HCT116 (cell line): ENCODE measurements at regions not wholly inside any gene's neighbourhood (a gene's known extent, or its start where the extent isn't known, plus 50 kb on each side); places are given as distances from the start of the nearest gene placed in this dataset.

Experiments used
- ATAC-seq: fragments of 200-7000 bp; cut with Tn5 transposase; 2 replicates; pipeline ENCODE4 v1.9.1; 2020; ENCODE audit warnings: mild to moderate bottlenecking, moderate library complexity
- BruUV-seq: library from RNA; stranded (reverse); fragments of 400-500 nt; replicated peaks from 2 replicates; lab custom pipeline; 2021; lab: Mats Ljungman, UMichigan
- CTCF ChIA-PET: fragments of 300-600 bp; sonication (Branson Sonifier 250); formaldehyde crosslinking; loops from one replicate; lab custom pipeline; 2021; ENCODE audit warnings: antibody characterized with exemption; lab: Charles Lee
- POLR2A ChIA-PET: fragments of 300-600, 350-600 bp; sonication (Branson Sonifier 250); formaldehyde crosslinking; loops from one replicate; lab custom pipeline; 2021; ENCODE audit warnings: antibody characterized with exemption; lab: Charles Lee
- RAD21 ChIA-PET, 2 experiments: fragments of 300-600 bp; sonication (Branson Sonifier 250); formaldehyde crosslinking; loops; one replicate each; lab custom pipeline; 2023; ENCODE audit warnings: low total read pairs in 2 of 2; ENCODE audit not compliant: uncharacterized antibody in 2 of 2, unreplicated experiment in 2 of 2, low non-redundant PET in 1 of 2; lab: Charles Lee
- DNase-seq: peaks from one replicate; pipeline ENCODE4 v3.0.0-alpha.2; 2010; ENCODE audit warnings: low read depth, low spot score
- H2AFZ ChIP-seq: fragments of 200-600 bp; shearing (Covaris generic), sonication (generic); 2 replicates; pipeline ENCODE4 v1.6.1; 2017; ENCODE audit warnings: low read depth, mixed run types, mixed read lengths, antibody characterized with exemption, low read length; ENCODE audit not compliant: poor library complexity, severe bottlenecking
- H3K27ac ChIP-seq: 2 replicates; pipeline ENCODE4 v1.5.1; 2012; ENCODE audit warnings: low read depth, low read length
- H3K27me3 ChIP-seq: fragments of 200-600 bp; sonication (generic); 2 replicates; pipeline ENCODE4 v1.6.1; 2016; ENCODE audit warnings: mixed run types, low read length, mixed read lengths; ENCODE audit not compliant: insufficient read depth
- H3K36me3 ChIP-seq, 2 experiments: fragments of 200-500 bp in 1 of 2; fragments of 200-600 bp in 1 of 2; sonication (Bioruptor generic) in 1 of 2; sonication (generic) in 1 of 2; 2 replicates each; pipeline versions ENCODE4 v1.5.1 to v1.6.1; 2014 to 2016; ENCODE audit warnings: low read length in 2 of 2, inconsistent platforms in 1 of 2, mixed read lengths in 1 of 2, mixed run types in 1 of 2; ENCODE audit not compliant: insufficient read depth in 2 of 2, control insufficient read depth in 1 of 2
- H3K4me1 ChIP-seq, 2 experiments: fragments of 200-600 bp in 1 of 2; sonication (generic) in 1 of 2; 2 replicates each; pipeline versions ENCODE4 v1.5.1 to v1.6.1; 2012 to 2017; ENCODE audit warnings: low read length in 2 of 2, inconsistent platforms in 1 of 2, mild to moderate bottlenecking in 1 of 2, mixed read lengths in 1 of 2, mixed run types in 1 of 2, moderate library complexity in 1 of 2; ENCODE audit not compliant: insufficient read depth in 2 of 2, control insufficient read depth in 1 of 2
- H3K4me2 ChIP-seq: fragments of 200-600 bp; sonication (generic); 2 replicates; pipeline ENCODE4 v1.6.1; 2017; ENCODE audit warnings: mixed run types, low read length, mixed read lengths
- H3K4me3 ChIP-seq, 2 experiments: fragments of 200-600 bp in 1 of 2; sonication (generic) in 1 of 2; replicated peaks in 1 of 2; 2 replicates each; pipeline ENCODE4 v1.5.1; 2011 to 2016; ENCODE audit warnings: low read length in 2 of 2, control low read depth in 1 of 2, low read depth in 1 of 2, mild to moderate bottlenecking in 1 of 2, mixed read lengths in 1 of 2, mixed run types in 1 of 2
- H3K79me2 ChIP-seq: fragments of 200-600 bp; sonication (generic); 2 replicates; pipeline ENCODE4 v1.6.1; 2017; ENCODE audit warnings: mild to moderate bottlenecking, mixed run types, low read length, moderate library complexity, mixed read lengths; ENCODE audit not compliant: insufficient read depth
- H3K9ac ChIP-seq: fragments of 200-600 bp; sonication (generic); 2 replicates; pipeline ENCODE4 v1.6.1; 2016; ENCODE audit warnings: low read length, mixed read lengths
- H3K9me2 ChIP-seq: fragments of 200-600 bp; sonication (generic), shearing (Covaris generic); 2 replicates; pipeline ENCODE4 v1.6.1; 2017; ENCODE audit warnings: mixed run types, mild to moderate bottlenecking, moderate library complexity; ENCODE audit not compliant: insufficient read depth
- H3K9me3 ChIP-seq, 2 experiments: fragments of 200-500 bp in 1 of 2; fragments of 200-600 bp in 1 of 2; sonication (Bioruptor generic) in 1 of 2; sonication (generic) in 1 of 2; 2 replicates each; pipeline ENCODE4 v1.6.1; 2014 to 2017; ENCODE audit warnings: low read length in 2 of 2, mixed read lengths in 2 of 2, inconsistent platforms in 1 of 2, low read depth in 1 of 2, mild to moderate bottlenecking in 1 of 2, mixed run types in 1 of 2, moderate library complexity in 1 of 2; ENCODE audit not compliant: control insufficient read depth in 1 of 2, insufficient read depth in 1 of 2
- H4K20me1 ChIP-seq: fragments of 200-600 bp; sonication (generic), shearing (Covaris generic); 2 replicates; pipeline ENCODE4 v1.6.1; 2017; ENCODE audit warnings: mixed run types, mild to moderate bottlenecking, moderate library complexity; ENCODE audit not compliant: insufficient read depth
- ATF3 ChIP-seq: IDR thresholded peaks from 2 replicates; pipeline ENCODE4 v1.6.1; 2012
- CBX3 ChIP-seq: IDR thresholded peaks from 2 replicates; pipeline ENCODE4 v1.6.1; 2012; ENCODE audit warnings: low read depth
- CEBPB ChIP-seq: IDR thresholded peaks from 2 replicates; pipeline ENCODE4 v1.6.1; 2012; ENCODE audit warnings: low read depth
- CTCF ChIP-seq, 3 experiments: fragments of 200-600 bp in 1 of 3; sonication (generic) in 1 of 3; IDR thresholded peaks in 2 of 3; conservative IDR thresholded peaks in 1 of 3; 2 replicates each; pipeline ENCODE4 v1.5.1; 2012 to 2017; ENCODE audit warnings: low read depth in 2 of 3, low read length in 2 of 3, antibody characterized with exemption in 1 of 3, borderline replicate concordance in 1 of 3, control low read depth in 1 of 3, mild to moderate bottlenecking in 1 of 3, mixed read lengths in 1 of 3, mixed run types in 1 of 3, moderate library complexity in 1 of 3; ENCODE audit not compliant: insufficient read depth in 1 of 3
- EGR1 ChIP-seq: IDR thresholded peaks from 2 replicates; pipeline ENCODE4 v1.6.1; 2012; ENCODE audit warnings: low read depth
- EZH2 ChIP-seq: fragments of 200-600 bp; sonication (generic); IDR thresholded peaks from 2 replicates; pipeline ENCODE4 v1.6.1; 2017; ENCODE audit warnings: antibody characterized with exemption, mixed run types
- EZH2phosphoT487 ChIP-seq: fragments of 200-600 bp; IDR thresholded peaks from 2 replicates; pipeline ENCODE4 v1.6.1; 2018; ENCODE audit warnings: antibody characterized with exemption, borderline replicate concordance
- FOSL1 ChIP-seq: IDR thresholded peaks from 2 replicates; pipeline ENCODE4 v1.6.1; 2012; ENCODE audit warnings: low read depth
- MAX ChIP-seq: IDR thresholded peaks from 2 replicates; pipeline ENCODE4 v1.6.1; 2012
- POLR2A ChIP-seq: IDR thresholded peaks from 2 replicates; pipeline ENCODE4 v1.7.0; 2011; ENCODE audit warnings: borderline replicate concordance; ENCODE audit not compliant: insufficient read depth, insufficient read length; ENCODE audit errors: extremely low read depth
- RAD21 ChIP-seq: IDR thresholded peaks from 2 replicates; pipeline ENCODE4 v1.6.1; 2012; ENCODE audit warnings: low read depth, mild to moderate bottlenecking
- REST ChIP-seq: IDR thresholded peaks from 2 replicates; pipeline ENCODE4 v1.6.1; 2012; ENCODE audit warnings: low read depth
- SIN3A ChIP-seq: IDR thresholded peaks from 2 replicates; pipeline ENCODE4 v1.6.1; 2012; ENCODE audit warnings: low read depth
- TCF7L2 ChIP-seq: IDR thresholded peaks from 2 replicates; pipeline ENCODE4 v1.7.0; 2011; ENCODE audit warnings: borderline replicate concordance, inconsistent platforms; ENCODE audit not compliant: insufficient read depth, insufficient read length; ENCODE audit errors: extremely low read depth
- YY1 ChIP-seq: IDR thresholded peaks from 2 replicates; pipeline ENCODE4 v1.6.1; 2011; ENCODE audit warnings: low read length, low read depth, moderate library complexity, mild to moderate bottlenecking; ENCODE audit not compliant: insufficient replicate concordance; ENCODE audit errors: extremely low read depth
- ZFX ChIP-seq: fragments of 450-650 bp; IDR thresholded peaks from 2 replicates; pipeline ENCODE4 v1.6.1; 2017
- ZNF274 ChIP-seq: fragments of 200-500 bp; sonication (Bioruptor generic); IDR thresholded peaks from 2 replicates; pipeline ENCODE4 v1.6.1; 2014; ENCODE audit warnings: mild to moderate bottlenecking, low read depth, low read length, inconsistent platforms
- intact Hi-C: fragments of 100-400 bp; cut with micrococcal nuclease; formaldehyde crosslinking; loops from 2 replicates; pipeline ENCODE4 v1.10.0; 2022

- H3K27ac ChIP-seq = no peak overlapping the region
- no peaks in the 10 kb centered on the region for H4K20me1 ChIP-seq
- no TSS peak for BruUV-seq
- DNase-seq = no peak
- H3K4me3 ChIP-seq = no peak overlapping the region
- no peaks in the 10 kb centered on the region for H3K9me2 ChIP-seq
- H3K79me2 ChIP-seq = no peaks in the 10 kb centered on the region
- no peaks in the 10 kb centered on the region for H3K9me3 ChIP-seq
- H3K27me3 ChIP-seq = peaks cover 4% of the 10 kb centered on the region; the same call in 1 of the 2 replicates
- no peak for TF ChIP-seq YY1
- no peak for TF ChIP-seq CBX3
- TF ChIP-seq EZH2 = no peak
- no peak for TF ChIP-seq SIN3A
- H3K4me1 ChIP-seq = no peaks in the 10 kb centered on the region
- ChIA-PET CTCF (no interaction called here), RAD21 (no interaction called here), POLR2A (no interaction called here)
- H3K36me3 ChIP-seq = no peaks in the 10 kb centered on the region
- H3K4me2 ChIP-seq = no peak overlapping the region
- no peak overlapping the region for H3K9ac ChIP-seq
- intact Hi-C loops = no loop called here
- no peak for ATAC-seq
- no peak overlapping the region for H2AFZ ChIP-seq
These were observed 300.5 kb downstream of the RMST start for GRCh38 chr12:97763113-97763512.

- H2AFZ ChIP-seq = no peak overlapping the region
- H3K27me3 ChIP-seq = no peaks in the 10 kb centered on the region
- H3K9me2 ChIP-seq = no peaks in the 10 kb centered on the region
- DNase-seq (no peak), ATAC-seq (no peak)
- no peak overlapping the region for H3K4me3 ChIP-seq
- no TSS peak for BruUV-seq
- H3K9me3 ChIP-seq = no peaks in the 10 kb centered on the region
- no peak overlapping the region for H3K9ac ChIP-seq
- ChIA-PET RAD21 (no interaction called here), POLR2A (no interaction called here), CTCF (no interaction called here)
- H3K4me2 ChIP-seq = no peak overlapping the region
- no peak overlapping the region for H3K27ac ChIP-seq
- H4K20me1 ChIP-seq = no peaks in the 10 kb centered on the region
- H3K4me1 ChIP-seq = no peaks in the 10 kb centered on the region
- intact Hi-C loops = no loop called here
- no peaks in the 10 kb centered on the region for H3K36me3 ChIP-seq
- no peaks in the 10 kb centered on the region for H3K79me2 ChIP-seq
- TF ChIP-seq MAX (no peak), CBX3 (no peak), ZFX (no peak), CTCF (IDR thresholded peaks at IDR 0.05 in 2 of 3, conservative IDR thresholded peaks at IDR 0.05 in 1 of 3; ENCODE audit: borderline replicate concordance in 1 of 3, insufficient read depth in 1 of 3, low read depth in 2 of 3, low read length in 2 of 3) (no peak), REST (no peak), EZH2 (no peak), ZNF274 (no peak), CEBPB (no peak), RAD21 (no peak), EGR1 (no peak), ATF3 (no peak), TCF7L2 (no peak), POLR2A (no peak), FOSL1 (no peak), EZH2phosphoT487 (no peak)
These were observed 302.1 kb downstream of the RMST start for GRCh38 chr12:97764700-97765099.
